ENCODE measurements at regions not wholly inside any gene's neighbourhood (a gene's known extent, or its start where the extent isn't known, plus 50 kb on each side); places are given as distances from the start of the nearest gene placed in this dataset.

DNA sequence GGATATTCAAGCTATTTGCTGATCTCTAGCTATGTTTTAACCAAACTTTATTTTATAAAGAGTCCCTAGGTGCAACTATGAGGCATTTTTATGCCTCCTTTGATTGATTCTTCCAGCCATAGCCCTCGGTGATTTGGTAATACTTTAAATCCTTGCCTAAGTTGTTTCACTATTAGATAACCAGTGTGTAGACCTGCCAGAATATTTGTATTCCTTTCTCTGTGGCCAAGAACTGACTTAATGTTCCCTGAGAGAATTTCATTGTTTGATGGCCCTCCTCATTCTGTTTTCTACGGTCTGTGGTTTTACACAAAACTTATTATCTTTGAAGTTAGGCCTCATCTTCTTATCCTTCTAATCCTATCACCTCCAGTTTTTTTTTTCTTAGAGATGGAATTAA lies 109.7 kb upstream of the MDGA2 start:
- Histone ChIP-seq H4K91ac (ENCODE audit: insufficient read length, low read depth, low read length) (no peak overlapping the region), H3K9me3 (ENCODE audit: control insufficient read depth, low read depth, low read length) (no peaks in the 10 kb centered on the region), H3K27me3 (ENCODE audit: insufficient read depth, low read length) (no peaks in the 10 kb centered on the region), H2AK5ac (ENCODE audit: insufficient read length, low read length) (no peak overlapping the region), H3K4ac (ENCODE audit: low read depth, low read length) (no peak overlapping the region), H2BK12ac (ENCODE audit: insufficient read length, low read depth, low read length) (no peak overlapping the region), H3K23me2 (ENCODE audit: insufficient read length, low read depth, low read length, poor library complexity, severe bottlenecking) (no peaks in the 10 kb centered on the region), H3T11ph (ENCODE audit: low read length) (no peak overlapping the region), H4K20me1 (ENCODE audit: control insufficient read depth, insufficient read depth, insufficient read length) (no peaks in the 10 kb centered on the region), H2BK5ac (ENCODE audit: insufficient read length, low read length) (no peak overlapping the region), H4K8ac (replicated peaks; ENCODE audit: insufficient read length, low read depth, low read length) (no peak overlapping the region), H3K27ac (ENCODE audit: insufficient read length, low read depth, low read length) (no peak overlapping the region), H2BK20ac (ENCODE audit: low read depth, low read length, poor library complexity, severe bottlenecking) (no peak overlapping the region), H3K23ac (ENCODE audit: insufficient read length, low read depth, low read length) (no peak overlapping the region), H4K5ac (ENCODE audit: insufficient read length, low read depth, low read length) (no peak overlapping the region), H3K4me2 (ENCODE audit: insufficient read depth, insufficient read length, low read length) (no peak overlapping the region), H3K79me1 (ENCODE audit: insufficient read depth, low read depth, low read length, poor library complexity, severe bottlenecking) (no peaks in the 10 kb centered on the region), H3K79me2 (ENCODE audit: insufficient read depth, low read length) (no peaks in the 10 kb centered on the region), H3K4me1 (ENCODE audit: insufficient read depth, low read length) (no peaks in the 10 kb centered on the region), H3K14ac (ENCODE audit: insufficient read depth, low read length) (no peak overlapping the region), H3K9ac (ENCODE audit: extremely low read depth, insufficient read length, low read length) (no peak overlapping the region), H2AFZ (ENCODE audit: low read length) (no peak overlapping the region), H2BK15ac (ENCODE audit: low read depth, low read length) (no peak overlapping the region), H3K18ac (ENCODE audit: insufficient read length, low read depth, low read length) (no peak overlapping the region), H2BK120ac (ENCODE audit: low read depth, low read length, poor library complexity, severe bottlenecking) (no peak overlapping the region), H3K56ac (ENCODE audit: insufficient read length, low read depth, low read length) (no peak overlapping the region)
- DNase-seq = no peak
- TF ChIP-seq, protein P1, sequence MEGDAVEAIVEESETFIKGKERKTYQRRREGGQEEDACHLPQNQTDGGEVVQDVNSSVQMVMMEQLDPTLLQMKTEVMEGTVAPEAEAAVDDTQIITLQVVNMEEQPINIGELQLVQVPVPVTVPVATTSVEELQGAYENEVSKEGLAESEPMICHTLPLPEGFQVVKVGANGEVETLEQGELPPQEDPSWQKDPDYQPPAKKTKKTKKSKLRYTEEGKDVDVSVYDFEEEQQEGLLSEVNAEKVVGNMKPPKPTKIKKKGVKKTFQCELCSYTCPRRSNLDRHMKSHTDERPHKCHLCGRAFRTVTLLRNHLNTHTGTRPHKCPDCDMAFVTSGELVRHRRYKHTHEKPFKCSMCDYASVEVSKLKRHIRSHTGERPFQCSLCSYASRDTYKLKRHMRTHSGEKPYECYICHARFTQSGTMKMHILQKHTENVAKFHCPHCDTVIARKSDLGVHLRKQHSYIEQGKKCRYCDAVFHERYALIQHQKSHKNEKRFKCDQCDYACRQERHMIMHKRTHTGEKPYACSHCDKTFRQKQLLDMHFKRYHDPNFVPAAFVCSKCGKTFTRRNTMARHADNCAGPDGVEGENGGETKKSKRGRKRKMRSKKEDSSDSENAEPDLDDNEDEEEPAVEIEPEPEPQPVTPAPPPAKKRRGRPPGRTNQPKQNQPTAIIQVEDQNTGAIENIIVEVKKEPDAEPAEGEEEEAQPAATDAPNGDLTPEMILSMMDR (conservative IDR thresholded peaks at IDR 0.05) = no peak
- Mint-ChIP-seq H3K36me3 (ENCODE audit: insufficient read depth in 1 of 3, low read depth in 3 of 3) (peaks cover 0 to 3% (median 0%) of the 10 kb centered on the region in 3 experiments; a peak in 1 of 7 replicates), H3K4me3 (no peak overlapping the region), H3K27ac (no peak overlapping the region), H3K9me3 (peaks cover 4 to 6% of the 10 kb centered on the region in 2 experiments; a peak in 4 of 5 replicates), H3K4me1 (no peaks in the 10 kb centered on the region), H3K27me3 (ENCODE audit: low read depth) (no peaks in the 10 kb centered on the region)
- WGBS (ENCODE audit: extremely low coverage, insufficient read length, low lambda C conversion rate) = no CpG with 5 or more reads among the region's 2 CpGs

Data from H9 (cell line).